H1 (cell line): ENCODE measurements at regions not wholly inside any gene's neighbourhood (a gene's known extent, or its start where the extent isn't known, plus 50 kb on each side); places are given as distances from the start of the nearest gene placed in this dataset.

Experiments used
- CTCF ChIA-PET: fragments of 300-600 bp; sonication (Branson Sonifier 250); formaldehyde crosslinking; loops from one replicate; lab custom pipeline; 2021; ENCODE audit not compliant: partially characterized antibody; lab: Charles Lee
- POLR2A ChIA-PET: fragments of 300-600 bp; sonication (Branson Sonifier 250); formaldehyde crosslinking; loops from one replicate; lab custom pipeline; 2021; ENCODE audit warnings: inconsistent platforms; ENCODE audit not compliant: partially characterized antibody; lab: Charles Lee
- DNase-seq, 2 experiments: peaks; one replicate each; pipeline versions ENCODE4 v3.0.0 to v3.0.0-alpha.2; 2010 to 2022; ENCODE audit warnings: low spot score in 2 of 2, low read depth in 1 of 2, mixed read lengths in 1 of 2
- FAIRE-seq: peaks from 2 replicates; lab custom pipeline; 2011; peaks lifted over from hg19 to GRCh38; lab: Jason Lieb, UNC
- H2AFZ ChIP-seq: 2 replicates; pipeline ENCODE4 v1.8.1; 2012; ENCODE audit warnings: low read length, inconsistent platforms
- H2AK5ac ChIP-seq: 2 replicates; pipeline ENCODE4 v1.6.1; 2013; ENCODE audit warnings: low read depth, low read length
- H2BK120ac ChIP-seq: replicated peaks from 2 replicates; pipeline ENCODE3; 2013; ENCODE audit warnings: low read depth, low read length, inconsistent platforms
- H2BK12ac ChIP-seq: 2 replicates; pipeline ENCODE4 v1.6.1; 2013; ENCODE audit warnings: low read depth, low read length
- H2BK15ac ChIP-seq: 2 replicates; pipeline ENCODE4 v1.6.1; 2013; ENCODE audit warnings: low read length
- H2BK20ac ChIP-seq: 2 replicates; pipeline ENCODE4 v1.6.1; 2013; ENCODE audit warnings: low read length
- H2BK5ac ChIP-seq: 2 replicates; pipeline ENCODE4 v1.6.1; 2013; ENCODE audit warnings: low read depth, low read length
- H3K14ac ChIP-seq: 2 replicates; pipeline ENCODE4 v1.6.1; 2013; ENCODE audit warnings: inconsistent platforms; ENCODE audit not compliant: insufficient read length
- H3K18ac ChIP-seq: 2 replicates; pipeline ENCODE4 v1.6.1; 2013; ENCODE audit warnings: low read length; ENCODE audit errors: extremely low read depth
- H3K23ac ChIP-seq: 2 replicates; pipeline ENCODE4 v1.6.1; 2013; ENCODE audit warnings: inconsistent platforms; ENCODE audit not compliant: insufficient read length
- H3K23me2 ChIP-seq: 2 replicates; pipeline ENCODE4 v1.6.1; 2013; ENCODE audit warnings: low read depth, low read length
- H3K27ac ChIP-seq: 2 replicates; pipeline ENCODE4 v1.6.1; 2011; ENCODE audit warnings: low read depth, low read length, inconsistent platforms
- H3K27me3 ChIP-seq, 4 experiments: replicated peaks in 1 of 4; 1 replicate in 1 of 4; 2 replicates in 3 of 4; pipeline versions ENCODE4 v1.6.1 to v1.8.1; 2011 to 2013; ENCODE audit warnings: low read length in 3 of 4, mild to moderate bottlenecking in 3 of 4, inconsistent platforms in 2 of 4, mixed read lengths in 2 of 4, moderate library complexity in 1 of 4; ENCODE audit not compliant: control insufficient read depth in 3 of 4, insufficient read depth in 3 of 4; ENCODE audit errors: extremely low read depth in 1 of 4
- H3K36me3 ChIP-seq, 4 experiments: 2 replicates each; pipeline versions ENCODE4 v1.6.1 to v1.8.1; 2011 to 2013; ENCODE audit warnings: mild to moderate bottlenecking in 4 of 4, low read length in 3 of 4, moderate library complexity in 2 of 4, control low read depth in 1 of 4, inconsistent platforms in 1 of 4; ENCODE audit not compliant: insufficient read depth in 4 of 4, control insufficient read depth in 2 of 4
- H3K4ac ChIP-seq: replicated peaks from 2 replicates; pipeline ENCODE3; 2013; ENCODE audit warnings: low read length, low read depth, mixed read lengths, inconsistent platforms; ENCODE audit not compliant: insufficient read length
- H3K4me1 ChIP-seq, 4 experiments: replicated peaks in 1 of 4; 1 replicate in 1 of 4; 2 replicates in 3 of 4; pipeline versions ENCODE4 v1.6.1 to v1.8.1; 2011 to 2013; ENCODE audit warnings: low read length in 3 of 4, inconsistent platforms in 2 of 4, mixed read lengths in 1 of 4; ENCODE audit not compliant: insufficient read depth in 4 of 4, control insufficient read depth in 3 of 4
- H3K4me2 ChIP-seq, 2 experiments: 2 replicates each; pipeline versions ENCODE4 v1.6.1 to v1.8.1; 2011 to 2013; ENCODE audit warnings: low read depth in 2 of 2, low read length in 2 of 2, control low read depth in 1 of 2, inconsistent platforms in 1 of 2, mild to moderate bottlenecking in 1 of 2; ENCODE audit not compliant: insufficient read depth in 1 of 2
- H3K4me3 ChIP-seq, 4 experiments: fragments of 200-600, 300-600 bp in 1 of 4; sonication (generic), shearing (Covaris generic), sonication (Bioruptor Twin) in 1 of 4; 2 replicates each; pipeline versions ENCODE4 v1.5.1 to v1.8.1; 2011 to 2016; ENCODE audit warnings: low read length in 4 of 4, low read depth in 3 of 4, control low read depth in 2 of 4, inconsistent platforms in 2 of 4, mild to moderate bottlenecking in 2 of 4, mixed read lengths in 1 of 4, moderate library complexity in 1 of 4; ENCODE audit not compliant: insufficient read depth in 2 of 4; ENCODE audit errors: extremely low read depth in 1 of 4
- H3K56ac ChIP-seq: replicated peaks from 2 replicates; pipeline ENCODE3; 2013; ENCODE audit warnings: low read depth, mild to moderate bottlenecking, mixed read lengths, low read length, inconsistent platforms; ENCODE audit not compliant: insufficient read length
- H3K79me1 ChIP-seq: 2 replicates; pipeline ENCODE4 v1.6.1; 2013; ENCODE audit warnings: low read depth, low read length, control low read depth
- H3K79me2 ChIP-seq, 2 experiments: 2 replicates each; pipeline versions ENCODE4 v1.6.1 to v1.8.1; 2012 to 2013; ENCODE audit warnings: low read length in 2 of 2, mild to moderate bottlenecking in 2 of 2, inconsistent platforms in 1 of 2; ENCODE audit not compliant: insufficient read depth in 2 of 2, control insufficient read depth in 1 of 2
- H3K9ac ChIP-seq, 4 experiments: replicated peaks in 1 of 4; 1 replicate in 1 of 4; 2 replicates in 3 of 4; pipeline versions ENCODE4 v1.6.1 to v1.8.1; 2011 to 2013; ENCODE audit warnings: low read depth in 3 of 4, low read length in 3 of 4, control low read depth in 2 of 4, mild to moderate bottlenecking in 2 of 4, moderate library complexity in 2 of 4, inconsistent platforms in 1 of 4; ENCODE audit errors: extremely low read depth in 1 of 4
- H3K9me3 ChIP-seq, 2 experiments: 2 replicates each; pipeline versions ENCODE4 v1.6.1 to v1.8.1; 2012 to 2013; ENCODE audit warnings: mild to moderate bottlenecking in 2 of 2, moderate library complexity in 2 of 2, control low read depth in 1 of 2, inconsistent platforms in 1 of 2, low read depth in 1 of 2, low read length in 1 of 2, mixed read lengths in 1 of 2; ENCODE audit not compliant: insufficient read depth in 2 of 2
- H4K20me1 ChIP-seq, 2 experiments: replicated peaks in 1 of 2; 2 replicates each; pipeline versions ENCODE3 to v1.8.1; 2011 to 2013; ENCODE audit warnings: inconsistent platforms in 2 of 2, low read length in 2 of 2, mild to moderate bottlenecking in 1 of 2; ENCODE audit not compliant: insufficient read depth in 2 of 2, control insufficient read depth in 1 of 2
- H4K5ac ChIP-seq: 2 replicates; pipeline ENCODE4 v1.6.1; 2013; ENCODE audit warnings: low read length, low read depth, mixed read lengths, inconsistent platforms; ENCODE audit not compliant: insufficient read length
- H4K8ac ChIP-seq: 2 replicates; pipeline ENCODE4 v1.8.0; 2013; ENCODE audit warnings: mild to moderate bottlenecking, moderate library complexity, low read length, inconsistent platforms; ENCODE audit not compliant: insufficient read depth; ENCODE audit errors: extremely low read depth
- H4K91ac ChIP-seq: replicated peaks from 2 replicates; pipeline ENCODE3; 2013; ENCODE audit warnings: low read length, mixed read lengths, inconsistent platforms; ENCODE audit not compliant: insufficient read length
- ASH2L ChIP-seq: fragments of 200-600, 300-600 bp; sonication (generic); IDR thresholded peaks from one replicate; pipeline ENCODE4 v1.7.1; 2017; ENCODE audit warnings: low read length
- CEBPB ChIP-seq: IDR thresholded peaks from 2 replicates; pipeline ENCODE4 v1.6.1; 2012; ENCODE audit warnings: low read depth, low read length
- CREB1 ChIP-seq: IDR thresholded peaks from 2 replicates; pipeline ENCODE4 v1.6.1; 2012; ENCODE audit warnings: inconsistent platforms
- CTBP2 ChIP-seq: IDR thresholded peaks from 2 replicates; pipeline ENCODE4 v1.7.0; 2011; ENCODE audit warnings: borderline replicate concordance, mild to moderate bottlenecking, moderate library complexity, mixed read lengths, low read length; ENCODE audit not compliant: insufficient read depth, insufficient read length
- E2F6 ChIP-seq: IDR thresholded peaks from 2 replicates; pipeline ENCODE4 v1.6.1; 2012; ENCODE audit warnings: inconsistent platforms
- HDAC6 ChIP-seq: IDR thresholded peaks from one replicate; pipeline ENCODE4 v1.7.1; 2012; ENCODE audit warnings: low read depth, mild to moderate bottlenecking, inconsistent platforms, low read length, moderate library complexity
- KDM4A ChIP-seq: IDR thresholded peaks from one replicate; pipeline ENCODE4 v1.7.1; 2012; ENCODE audit warnings: low read depth, mild to moderate bottlenecking, moderate library complexity, low read length, inconsistent platforms; ENCODE audit not compliant: severe bottlenecking
- POLR2A ChIP-seq, 2 experiments: IDR thresholded peaks; 1 replicate in 1 of 2; 2 replicates in 1 of 2; pipeline ENCODE4 v1.6.1; 2011; ENCODE audit warnings: low read depth in 2 of 2, low read length in 2 of 2, mild to moderate bottlenecking in 2 of 2; ENCODE audit errors: control extremely low read depth in 1 of 2
- RAD21 ChIP-seq, 2 experiments: IDR thresholded peaks in 1 of 2; conservative IDR thresholded peaks in 1 of 2; 2 replicates each; pipeline ENCODE4 v1.6.1; 2011; ENCODE audit warnings: low read depth in 2 of 2, low read length in 2 of 2, improper control_type of control experiment in 1 of 2, inconsistent platforms in 1 of 2, mild to moderate bottlenecking in 1 of 2, moderate library complexity in 1 of 2
- RXRA ChIP-seq: IDR thresholded peaks from 2 replicates; pipeline ENCODE4 v1.6.1; 2011; ENCODE audit warnings: low read depth, mild to moderate bottlenecking, low read length, moderate library complexity; ENCODE audit not compliant: insufficient read depth
- SAP30 ChIP-seq: fragments of 300-600 bp; sonication (generic); IDR thresholded peaks from 2 replicates; pipeline ENCODE4 v1.7.1; 2012; ENCODE audit warnings: low read length, moderate library complexity, mild to moderate bottlenecking, inconsistent platforms; ENCODE audit not compliant: insufficient read depth, insufficient replicate concordance
- TEAD4 ChIP-seq: IDR thresholded peaks from 2 replicates; pipeline ENCODE4 v1.6.1; 2012; ENCODE audit warnings: low read depth, low read length, inconsistent platforms, mixed read lengths
- WGBS, 2 experiments: shearing (Covaris generic) in 1 of 2; methylation state at CpG; one replicate each; pipeline versions ENCODE4 v1.1.6 to v1.1.7; 2013 to 2015; ENCODE audit warnings: low lambda C conversion rate in 2 of 2, mixed read lengths in 2 of 2, inconsistent platforms in 1 of 2, low coverage in 1 of 2, missing lambda C conversion rate in 1 of 2; ENCODE audit not compliant: insufficient replicate concordance in 2 of 2, insufficient coverage in 1 of 2, insufficient read length in 1 of 2; ENCODE audit errors: extremely low coverage in 1 of 2, missing lambda C conversion rate in 1 of 2; 5-methylcytosine and 5-hydroxymethylcytosine counted together

GRCh38 chr12:13373131-13373530 is 176.6 kb downstream of the EMP1 start:
- no peak for FAIRE-seq
- WGBS, 2 experiments, result 82% methylated on average over 6 of the region's 6 CpGs; no CpG with 5 or more reads in 1 of the 2 experiments
- Histone ChIP-seq H3K18ac (no peak overlapping the region), H2BK5ac (no peak overlapping the region), H3K23me2 (no peaks in the 10 kb centered on the region), H2AFZ (no peak overlapping the region), H3K36me3 (no peaks in the 10 kb centered on the region), H3K27ac (no peak overlapping the region), H4K91ac (no peak overlapping the region), H3K4me1 (peaks cover 0 to 2% (median 1%) of the 10 kb centered on the region in 4 experiments; a peak in 2 of 7 replicates), H2BK20ac (no peak overlapping the region), H4K8ac (no peak overlapping the region), H3K79me2 (no peaks in the 10 kb centered on the region), H2BK15ac (no peak overlapping the region), H4K5ac (no peak overlapping the region), H2BK120ac (no peak overlapping the region), H2BK12ac (no peak overlapping the region), H3K4ac (no peak overlapping the region), H3K14ac (no peak overlapping the region), H3K79me1 (no peaks in the 10 kb centered on the region), H3K56ac (no peak overlapping the region), H4K20me1 (no peaks in the 10 kb centered on the region), H3K9me3 (peaks cover 5 to 6% of the 10 kb centered on the region in 2 experiments; a peak in 3 of 4 replicates), H3K23ac (no peak overlapping the region), H3K4me3 (no peak overlapping the region), H3K27me3 (no peaks in the 10 kb centered on the region), H3K4me2 (no peak overlapping the region), H3K9ac (no peak overlapping the region), H2AK5ac (no peak overlapping the region)
- ChIA-PET POLR2A (no interaction called here), CTCF (interaction anchor here (1.8 to 5.5 kb wide), 3 partner anchors 11 to 163 kb away, joined by 8 to 33 read pairs (median 8); no protein-coding TSS in a partner anchor)
- TF ChIP-seq KDM4A (no peak), RXRA (no peak), CEBPB (no peak), CREB1 (no peak), POLR2A (IDR thresholded peaks at IDR 0.05; ENCODE audit: control extremely low read depth in 1 of 2, low read depth in 2 of 2, low read length in 2 of 2) (no peak), TEAD4 (no peak), CTBP2 (no peak), ASH2L (no peak), HDAC6 (no peak), SAP30 (no peak), RAD21 (IDR thresholded peaks at IDR 0.05 in 1 of 2, conservative IDR thresholded peaks at IDR 0.05 in 1 of 2; ENCODE audit: low read depth in 2 of 2, low read length in 2 of 2) (no peak), E2F6 (no peak)
- DNase-seq, result no peak
